Muscle of arm (tissue), 1 donor: ENCODE measurements at regions not wholly inside any gene's neighbourhood (a gene's known extent, or its start where the extent isn't known, plus 50 kb on each side); places are given as distances from the start of the nearest gene placed in this dataset.

Source experiments
- DNase-seq: peaks from one replicate; pipeline ENCODE4 v3.0.0-alpha.2; 2013

- no peak for DNase-seq
Observed at GRCh38 chr10:3902054-3902808, 117.2 kb upstream of the KLF6 start.

- no peak for DNase-seq
Observed at GRCh38 chr10:3901370-3901769, 116.4 kb upstream of the KLF6 start.

GRCh38 chr10:3900391-3900790 lies 115.4 kb upstream of the KLF6 start:
- no peak for DNase-seq

- DNase-seq, result no peak
Observed at GRCh38 chr10:3898821-3899220, 113.8 kb upstream of the KLF6 start.

- DNase-seq, result no peak
Observed at GRCh38 chr10:3897156-3897555, 112.1 kb upstream of the KLF6 start.

GRCh38 chr10:3896161-3896560 lies 111.2 kb upstream of the KLF6 start:
- no peak for DNase-seq

- DNase-seq, result no peak
Observed at GRCh38 chr10:3895045-3895631, 110.1 kb upstream of the KLF6 start.

- no peak for DNase-seq
Observed at GRCh38 chr10:3893901-3894563, 109.0 kb upstream of the KLF6 start.

GRCh38 chr10:3892440-3893425 lies 107.7 kb upstream of the KLF6 start:
- no peak for DNase-seq

- no peak for DNase-seq
Observed at GRCh38 chr10:3891396-3891795, 106.4 kb upstream of the KLF6 start.

GRCh38 chr10:3890602-3891352 lies 105.8 kb upstream of the KLF6 start:
- no peak for DNase-seq

- DNase-seq, result no peak
Observed at GRCh38 chr10:3889961-3890522, 105.0 kb upstream of the KLF6 start.

GRCh38 chr10:3887885-3888476 lies 103.0 kb upstream of the KLF6 start:
- DNase-seq, result no peak

- no peak for DNase-seq
Observed at GRCh38 chr10:3887404-3887803, 102.4 kb upstream of the KLF6 start.

- DNase-seq, result peak; percentile 63
Observed at GRCh38 chr10:3886641-3887251, 101.7 kb upstream of the KLF6 start.

- no peak for DNase-seq
Observed at GRCh38 chr10:3886191-3886590, 101.2 kb upstream of the KLF6 start.

- DNase-seq, result no peak
Observed at GRCh38 chr10:3882855-3883254, 97.8 kb upstream of the KLF6 start.

GRCh38 chr10:3881622-3882021 lies 96.6 kb upstream of the KLF6 start:
- DNase-seq, result no peak

GRCh38 chr10:3879073-3879472 lies 94.1 kb upstream of the KLF6 start:
- no peak for DNase-seq
